ENCODE measurements at regions not wholly inside any gene's neighbourhood (a gene's known extent, or its start where the extent isn't known, plus 50 kb on each side); places are given as distances from the start of the nearest gene placed in this dataset.

DNA sequence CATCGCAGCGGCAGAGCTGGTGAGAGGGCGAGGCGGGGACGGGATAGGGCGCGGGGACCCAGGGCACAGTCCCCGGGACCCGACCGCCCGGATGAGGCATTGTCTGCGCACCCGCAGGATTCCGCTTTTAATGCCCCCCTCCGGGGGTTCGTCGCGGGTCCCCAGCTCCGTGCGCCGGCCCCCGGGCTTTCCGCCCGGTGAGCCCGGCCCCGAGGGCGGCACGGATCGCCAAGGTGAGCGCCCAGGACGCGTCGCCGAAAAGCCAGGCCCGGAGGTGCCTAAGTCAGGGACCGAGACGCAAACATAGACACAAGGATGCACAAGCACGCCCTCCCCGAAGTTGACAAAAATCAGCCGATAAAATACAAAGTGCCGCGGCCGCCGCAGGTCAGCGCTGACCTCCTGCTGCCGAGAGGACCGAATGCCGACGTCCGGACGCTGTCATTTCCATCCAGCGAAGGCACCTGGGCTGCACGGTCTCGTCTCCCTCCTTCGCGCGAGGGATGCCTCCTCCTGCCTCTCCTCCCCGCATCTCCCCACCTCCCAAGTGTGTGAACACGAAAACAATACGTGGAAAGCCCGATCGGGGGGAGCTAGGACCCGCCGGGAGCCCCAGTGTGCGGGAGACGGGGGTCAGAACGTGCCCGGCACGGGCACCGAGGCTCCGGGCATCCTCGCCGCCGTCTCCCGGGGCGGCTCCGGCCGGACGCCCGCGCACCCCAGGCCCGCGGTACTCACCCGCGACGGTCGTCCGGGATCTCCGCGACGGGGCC, 101.1 kb upstream of the SOD1 start:
- no peak overlapping the region for H3K27ac Mint-ChIP-seq
- H3K4me3 Mint-ChIP-seq = peak overlapping the region; percentile 87
- H3K36me3 Mint-ChIP-seq (ENCODE audit: low read depth) = no peaks in the 10 kb centered on the region
- peaks cover 17% of the 10 kb centered on the region for H3K4me1 Mint-ChIP-seq
- peaks cover 15% of the 10 kb centered on the region for H3K27me3 Mint-ChIP-seq
- ATAC-seq (peak; percentile 17), DNase-seq (peak in 1 of 3 donors; percentile 13)
- H3K9me3 ChIP-seq (ENCODE audit: control insufficient read depth, low read length, poor library complexity, severe bottlenecking) = no peaks in the 10 kb centered on the region

DNA sequence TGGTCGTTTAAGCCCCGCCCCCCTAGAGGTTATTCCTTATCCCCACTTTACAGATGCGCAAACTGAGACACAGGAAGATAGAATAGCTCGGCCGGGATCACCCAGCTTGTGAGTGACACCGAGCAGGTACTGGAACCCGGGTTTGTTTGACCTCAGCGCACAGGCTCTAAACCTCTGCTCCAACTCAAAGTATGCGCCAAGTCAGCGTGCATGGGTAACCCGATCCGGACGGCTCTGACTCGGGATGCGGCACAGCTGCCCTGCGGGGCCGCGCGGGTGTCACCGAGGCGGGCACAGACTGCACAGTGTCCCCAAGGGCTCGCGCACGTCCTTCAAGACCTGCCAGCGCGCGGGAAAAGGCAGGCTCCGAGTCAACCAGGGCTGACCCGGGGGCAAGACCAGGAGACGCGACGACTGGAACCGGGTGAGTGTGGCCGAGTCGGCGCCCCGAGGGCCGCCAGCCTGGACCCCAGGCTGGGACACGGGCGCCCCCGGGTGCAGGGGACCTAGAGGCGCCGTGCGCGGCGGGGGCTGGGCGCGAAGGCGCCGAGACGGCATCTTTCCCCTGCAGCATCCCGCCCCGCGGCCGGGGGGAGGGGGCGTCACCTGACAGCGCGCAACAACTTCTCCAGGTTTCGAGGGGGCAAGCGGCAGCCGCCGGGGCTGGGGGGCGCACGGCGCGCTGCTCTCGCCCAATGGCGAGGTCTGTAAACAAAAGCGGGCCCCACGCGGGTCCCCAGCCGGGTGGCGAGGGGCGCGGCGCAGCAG, 101.9 kb upstream of the SOD1 start:
- Mint-ChIP-seq H3K4me3 (peak overlapping the region; percentile 87), H3K27ac (no peak overlapping the region), H3K27me3 (peaks cover 15% of the 10 kb centered on the region), H3K4me1 (peaks cover 17% of the 10 kb centered on the region), H3K36me3 (ENCODE audit: low read depth) (no peaks in the 10 kb centered on the region)
- DNase-seq (peak in 1 of 3 donors; percentile 16), ATAC-seq (no peak)
- no peaks in the 10 kb centered on the region for H3K9me3 ChIP-seq (ENCODE audit: control insufficient read depth, low read length, poor library complexity, severe bottlenecking)

DNA sequence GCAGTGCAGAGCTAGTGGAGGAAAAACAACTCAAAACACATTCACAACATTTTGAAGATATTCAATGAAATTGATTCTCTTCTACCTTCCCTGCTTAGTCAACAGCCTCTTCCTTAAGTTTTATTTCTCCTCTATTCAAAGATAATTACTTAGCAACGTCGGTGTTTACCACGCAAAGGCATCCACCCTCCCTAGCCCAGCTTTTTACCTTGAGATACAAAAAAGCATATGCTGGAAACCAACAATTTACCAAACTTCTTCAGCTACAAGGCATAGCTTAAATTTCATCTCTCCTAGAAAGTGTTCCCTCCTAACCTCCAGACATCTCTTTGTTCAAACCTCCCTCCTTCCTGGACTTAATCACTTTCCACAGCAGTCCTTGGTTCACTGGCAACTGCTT, 102.8 kb upstream of the SOD1 start:
- Mint-ChIP-seq H3K27ac (no peak overlapping the region), H3K4me1 (peaks cover 17% of the 10 kb centered on the region), H3K4me3 (peak overlapping the region; percentile 71), H3K36me3 (ENCODE audit: low read depth) (no peaks in the 10 kb centered on the region), H3K27me3 (peaks cover 15% of the 10 kb centered on the region)
- DNase-seq = no peak
- no peak for ATAC-seq
- H3K9me3 ChIP-seq (ENCODE audit: control insufficient read depth, low read length, poor library complexity, severe bottlenecking) = no peaks in the 10 kb centered on the region

- H3K4me1 Mint-ChIP-seq = peaks cover 17% of the 10 kb centered on the region
- H3K9me3 ChIP-seq (ENCODE audit: control insufficient read depth, low read length, poor library complexity, severe bottlenecking) = no peaks in the 10 kb centered on the region
- H3K27me3 Mint-ChIP-seq = peaks cover 15% of the 10 kb centered on the region
- no peak for DNase-seq
- no peak overlapping the region for H3K27ac Mint-ChIP-seq
- H3K4me3 Mint-ChIP-seq = no peak overlapping the region
- no peak for ATAC-seq
- no peaks in the 10 kb centered on the region for H3K36me3 Mint-ChIP-seq (ENCODE audit: low read depth)
These were observed 103.7 kb upstream of the SOD1 start for GRCh38 chr21:31555741-31556191.

GRCh38 chr21:31554511-31555022, 104.9 kb upstream of the SOD1 start:
- no peak overlapping the region for H3K4me3 Mint-ChIP-seq
- DNase-seq (no peak), ATAC-seq (no peak)
- peak overlapping the region; percentile 60 for H3K27ac Mint-ChIP-seq
- H3K27me3 Mint-ChIP-seq = peaks cover 15% of the 10 kb centered on the region
- H3K9me3 ChIP-seq (ENCODE audit: control insufficient read depth, low read length, poor library complexity, severe bottlenecking) = no peaks in the 10 kb centered on the region
- H3K36me3 Mint-ChIP-seq (ENCODE audit: low read depth) = no peaks in the 10 kb centered on the region
- H3K4me1 Mint-ChIP-seq = peaks cover 11% of the 10 kb centered on the region

GRCh38 chr21:31553926-31554325, 105.6 kb upstream of the SOD1 start:
- no peaks in the 10 kb centered on the region for H3K9me3 ChIP-seq (ENCODE audit: control insufficient read depth, low read length, poor library complexity, severe bottlenecking)
- ATAC-seq (no peak), DNase-seq (no peak)
- peaks cover 8% of the 10 kb centered on the region for H3K4me1 Mint-ChIP-seq
- H3K27me3 Mint-ChIP-seq = peaks cover 15% of the 10 kb centered on the region
- peak overlapping the region; percentile 60 for H3K27ac Mint-ChIP-seq
- no peaks in the 10 kb centered on the region for H3K36me3 Mint-ChIP-seq (ENCODE audit: low read depth)
- H3K4me3 Mint-ChIP-seq = no peak overlapping the region

GRCh38 chr21:31553461-31553860, 106.0 kb upstream of the SOD1 start:
- peaks cover 8% of the 10 kb centered on the region for H3K4me1 Mint-ChIP-seq
- H3K9me3 ChIP-seq (ENCODE audit: control insufficient read depth, low read length, poor library complexity, severe bottlenecking) = no peaks in the 10 kb centered on the region
- peaks cover 15% of the 10 kb centered on the region for H3K27me3 Mint-ChIP-seq
- DNase-seq (no peak), ATAC-seq (no peak)
- no peaks in the 10 kb centered on the region for H3K36me3 Mint-ChIP-seq (ENCODE audit: low read depth)
- no peak overlapping the region for H3K4me3 Mint-ChIP-seq
- no peak overlapping the region for H3K27ac Mint-ChIP-seq

DNA sequence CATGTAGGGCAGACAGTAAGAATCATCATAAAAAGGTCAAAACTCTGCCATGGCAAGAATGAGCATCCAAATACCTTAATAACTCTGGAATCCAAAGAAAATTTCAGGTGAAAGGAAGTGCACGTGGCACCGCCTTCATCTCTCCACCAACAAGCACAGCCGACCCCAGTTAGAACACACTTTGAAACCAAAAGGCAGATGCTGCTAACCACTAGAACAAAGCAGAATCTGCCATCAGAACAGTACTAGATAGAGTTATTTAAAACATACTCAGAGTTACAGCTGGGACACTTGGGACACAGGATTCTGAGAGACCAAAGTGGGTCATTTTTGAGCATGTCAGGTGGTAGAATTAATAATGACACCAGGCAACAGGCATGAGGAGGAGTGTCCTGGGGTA, 106.7 kb upstream of the SOD1 start:
- ATAC-seq (no peak), DNase-seq (no peak)
- Mint-ChIP-seq H3K27ac (no peak overlapping the region), H3K4me3 (no peak overlapping the region), H3K27me3 (peaks cover 15% of the 10 kb centered on the region), H3K4me1 (peaks cover 8% of the 10 kb centered on the region), H3K36me3 (ENCODE audit: low read depth) (no peaks in the 10 kb centered on the region)
- no peaks in the 10 kb centered on the region for H3K9me3 ChIP-seq (ENCODE audit: control insufficient read depth, low read length, poor library complexity, severe bottlenecking)

DNA sequence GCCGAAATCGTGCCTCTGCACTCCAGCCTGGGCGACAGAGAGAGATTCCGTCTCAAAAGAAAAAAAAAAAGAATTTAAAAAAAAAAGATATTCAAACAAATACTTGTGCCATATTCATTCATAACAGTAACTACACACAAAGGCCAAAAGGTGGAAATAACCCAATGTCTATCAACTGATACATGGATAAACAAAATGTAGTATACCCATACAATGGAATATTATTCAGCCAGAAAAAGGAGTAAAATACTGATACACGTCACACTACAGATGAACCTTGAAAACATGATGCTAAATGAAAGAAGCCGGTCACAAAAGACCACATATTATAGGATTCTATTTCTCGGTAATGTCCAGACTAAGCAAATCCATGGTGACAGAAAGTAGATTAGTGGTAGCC, 109.4 kb upstream of the SOD1 start:
- Mint-ChIP-seq H3K27ac (no peak overlapping the region), H3K4me3 (no peak overlapping the region), H3K4me1 (peaks cover 4% of the 10 kb centered on the region), H3K36me3 (ENCODE audit: low read depth) (no peaks in the 10 kb centered on the region), H3K27me3 (no peaks in the 10 kb centered on the region)
- no peaks in the 10 kb centered on the region for H3K9me3 ChIP-seq (ENCODE audit: control insufficient read depth, low read length, poor library complexity, severe bottlenecking)
- ATAC-seq (no peak), DNase-seq (no peak)

- H3K9me3 ChIP-seq (ENCODE audit: control insufficient read depth, low read length, poor library complexity, severe bottlenecking) = no peaks in the 10 kb centered on the region
- H3K4me1 Mint-ChIP-seq = no peaks in the 10 kb centered on the region
- no peak for ATAC-seq
- H3K4me3 Mint-ChIP-seq = no peak overlapping the region
- no peaks in the 10 kb centered on the region for H3K27me3 Mint-ChIP-seq
- no peaks in the 10 kb centered on the region for H3K36me3 Mint-ChIP-seq (ENCODE audit: low read depth)
- no peak overlapping the region for H3K27ac Mint-ChIP-seq
- DNase-seq = no peak
These were observed 110.8 kb upstream of the SOD1 start for GRCh38 chr21:31548688-31549087.

- Mint-ChIP-seq H3K4me3 (no peak overlapping the region), H3K27me3 (no peaks in the 10 kb centered on the region), H3K27ac (no peak overlapping the region), H3K4me1 (no peaks in the 10 kb centered on the region), H3K36me3 (ENCODE audit: low read depth) (no peaks in the 10 kb centered on the region)
- no peak for DNase-seq
- H3K9me3 ChIP-seq (ENCODE audit: control insufficient read depth, low read length, poor library complexity, severe bottlenecking) = no peaks in the 10 kb centered on the region
- no peak for ATAC-seq
These were observed 112.9 kb upstream of the SOD1 start for GRCh38 chr21:31546443-31547170.

DNA sequence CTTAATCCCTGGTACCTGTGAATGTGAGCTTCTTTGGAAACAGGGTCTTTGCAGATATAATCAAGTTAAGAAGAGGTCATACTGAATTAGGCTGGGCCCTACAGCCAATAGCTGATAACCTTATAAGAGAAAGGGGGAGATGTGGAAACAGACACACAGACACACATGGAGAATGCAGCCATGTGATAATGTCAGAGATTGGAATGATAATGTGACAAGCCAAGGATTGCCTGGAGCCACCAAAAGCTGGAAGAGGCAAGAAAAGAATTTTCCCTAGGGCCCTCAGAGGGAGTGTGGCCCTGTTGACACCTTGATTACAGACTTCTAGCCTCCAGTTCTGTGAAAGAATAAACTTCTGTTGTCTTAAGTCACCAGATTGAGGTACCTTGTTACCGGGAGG, 114.5 kb upstream of the SOD1 start:
- Mint-ChIP-seq H3K4me3 (no peak overlapping the region), H3K27ac (no peak overlapping the region), H3K4me1 (no peaks in the 10 kb centered on the region), H3K27me3 (no peaks in the 10 kb centered on the region), H3K36me3 (ENCODE audit: low read depth) (no peaks in the 10 kb centered on the region)
- ATAC-seq (no peak), DNase-seq (no peak)
- H3K9me3 ChIP-seq (ENCODE audit: control insufficient read depth, low read length, poor library complexity, severe bottlenecking) = no peaks in the 10 kb centered on the region

GRCh38 chr21:31543191-31543590, 116.3 kb upstream of the SOD1 start:
- ATAC-seq (no peak), DNase-seq (no peak)
- no peak overlapping the region for H3K27ac Mint-ChIP-seq
- no peaks in the 10 kb centered on the region for H3K4me1 Mint-ChIP-seq
- H3K36me3 Mint-ChIP-seq (ENCODE audit: low read depth) = no peaks in the 10 kb centered on the region
- H3K9me3 ChIP-seq (ENCODE audit: control insufficient read depth, low read length, poor library complexity, severe bottlenecking) = no peaks in the 10 kb centered on the region
- no peak overlapping the region for H3K4me3 Mint-ChIP-seq
- H3K27me3 Mint-ChIP-seq = no peaks in the 10 kb centered on the region

Measured in T-helper 17 cell (primary cell).